RPMI7951 (cell line): ENCODE measurements at regions not wholly inside any gene's neighbourhood (a gene's known extent, or its start where the extent isn't known, plus 50 kb on each side); places are given as distances from the start of the nearest gene placed in this dataset.

ENCODE experiments used
- DNase-seq: peaks from one replicate; pipeline ENCODE4 v3.0.0-alpha.2; 2012; ENCODE audit warnings: low read depth

DNA sequence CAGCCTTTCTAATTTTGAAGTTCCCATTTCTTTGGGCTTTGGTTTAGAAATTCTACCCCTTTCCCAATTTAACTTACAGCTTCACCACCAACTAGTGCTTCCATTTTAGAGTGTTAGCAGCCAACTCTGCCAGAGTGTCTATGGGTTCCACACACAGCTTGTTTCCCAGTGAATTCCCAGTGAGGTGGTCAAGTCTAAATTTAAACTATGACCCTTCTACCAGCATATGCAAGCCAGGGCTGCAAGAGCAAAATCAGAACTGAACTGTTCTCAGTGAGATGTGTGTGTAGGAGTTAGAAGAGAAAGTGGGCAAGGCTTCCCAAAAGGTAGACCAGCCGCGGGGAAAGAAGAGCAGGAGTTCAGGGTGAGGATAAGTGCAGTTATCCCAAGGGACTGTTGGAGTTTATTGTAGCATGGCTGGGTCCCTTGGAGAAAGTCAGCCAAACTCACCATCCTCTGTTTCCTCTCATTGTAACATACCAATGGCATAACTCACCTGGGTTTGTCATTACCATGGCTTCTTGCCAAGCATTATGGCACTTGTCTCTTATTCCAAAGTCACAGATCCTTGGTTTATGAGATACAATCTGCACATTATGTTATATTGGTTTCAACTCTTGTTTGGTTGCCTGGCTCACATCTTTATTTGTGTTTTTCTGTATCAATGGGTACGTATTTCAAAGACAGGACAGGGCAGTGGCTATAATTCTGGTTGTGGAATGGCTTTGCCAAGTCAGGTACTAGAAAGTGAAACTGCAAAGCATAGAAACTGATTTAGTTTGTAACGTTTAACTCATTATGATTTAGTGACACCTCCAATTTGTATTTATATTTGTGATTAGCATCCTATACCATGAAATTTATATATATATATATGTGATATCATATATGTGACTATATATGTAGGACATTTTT is 130.2 kb upstream of the UMPS start:
- DNase-seq = peak; percentile 39

GRCh38 chr3:124600765-124601164 is 129.5 kb upstream of the UMPS start:
- DNase-seq = no peak

GRCh38 chr3:124601190-124601589 is 129.1 kb upstream of the UMPS start:
- no peak for DNase-seq

- no peak for DNase-seq
Measured at GRCh38 chr3:124602980-124603627, 127.1 kb upstream of the UMPS start.

DNA sequence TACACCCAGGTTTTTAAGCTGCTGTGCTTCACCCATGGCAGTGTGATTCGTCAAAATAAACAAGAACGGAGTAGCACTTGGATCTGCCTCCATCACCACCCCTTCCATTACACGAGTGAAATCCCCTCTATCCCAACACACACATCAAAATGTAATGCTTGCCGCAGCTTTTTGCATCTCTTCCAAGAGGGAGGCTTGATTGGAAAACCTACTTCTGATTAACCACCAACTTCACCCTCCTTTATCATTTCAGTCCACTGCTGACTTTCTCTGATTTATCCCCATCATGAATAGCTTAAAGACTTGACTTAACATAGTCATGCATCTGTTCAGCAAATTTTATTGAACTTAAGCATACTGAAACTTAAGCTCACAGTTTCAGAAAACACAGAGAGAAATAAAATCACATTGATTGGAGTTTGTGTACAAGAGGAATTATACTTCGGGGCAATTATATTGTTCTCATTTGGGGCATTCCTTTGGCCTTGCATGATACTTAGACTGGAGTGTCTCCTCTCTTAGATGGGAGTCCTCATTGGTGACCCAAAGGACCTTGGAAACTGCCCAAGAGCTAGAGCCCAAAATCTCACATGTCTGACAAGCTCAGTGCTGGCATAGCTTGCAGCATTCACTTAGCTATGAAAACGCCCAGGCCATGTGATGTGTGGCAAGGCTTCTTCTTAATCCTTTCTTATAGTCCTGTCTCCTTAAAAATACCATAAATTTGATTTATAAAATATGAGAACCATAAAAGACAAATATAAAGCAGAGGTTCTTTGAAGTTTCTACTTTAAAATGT is 124.3 kb upstream of the UMPS start:
- no peak for DNase-seq

DNA sequence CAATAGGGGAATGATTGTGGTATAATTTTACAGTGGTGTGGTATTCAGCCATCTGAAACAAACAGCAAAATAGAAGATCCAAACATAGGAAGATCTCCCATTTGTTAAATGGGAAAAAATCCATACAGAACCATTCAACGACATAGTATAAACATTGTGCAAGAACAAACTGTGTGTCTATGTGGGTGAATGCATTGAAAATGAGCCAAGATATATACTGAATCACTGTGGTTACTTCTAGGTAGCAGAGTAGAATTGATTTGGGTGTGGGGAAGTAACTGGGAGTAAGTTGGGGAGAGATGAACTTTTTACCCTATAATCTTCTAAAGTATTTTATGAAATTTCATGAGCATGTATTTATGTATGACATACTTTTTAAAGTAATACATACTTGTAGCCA is 123.1 kb upstream of the UMPS start:
- peak; percentile 57 for DNase-seq

GRCh38 chr3:124609402-124609801 is 120.8 kb upstream of the UMPS start:
- no peak for DNase-seq

- no peak for DNase-seq
Measured at GRCh38 chr3:124610130-124610529, 120.1 kb upstream of the UMPS start.

GRCh38 chr3:124611520-124611919 is 118.7 kb upstream of the UMPS start:
- DNase-seq = no peak

DNA sequence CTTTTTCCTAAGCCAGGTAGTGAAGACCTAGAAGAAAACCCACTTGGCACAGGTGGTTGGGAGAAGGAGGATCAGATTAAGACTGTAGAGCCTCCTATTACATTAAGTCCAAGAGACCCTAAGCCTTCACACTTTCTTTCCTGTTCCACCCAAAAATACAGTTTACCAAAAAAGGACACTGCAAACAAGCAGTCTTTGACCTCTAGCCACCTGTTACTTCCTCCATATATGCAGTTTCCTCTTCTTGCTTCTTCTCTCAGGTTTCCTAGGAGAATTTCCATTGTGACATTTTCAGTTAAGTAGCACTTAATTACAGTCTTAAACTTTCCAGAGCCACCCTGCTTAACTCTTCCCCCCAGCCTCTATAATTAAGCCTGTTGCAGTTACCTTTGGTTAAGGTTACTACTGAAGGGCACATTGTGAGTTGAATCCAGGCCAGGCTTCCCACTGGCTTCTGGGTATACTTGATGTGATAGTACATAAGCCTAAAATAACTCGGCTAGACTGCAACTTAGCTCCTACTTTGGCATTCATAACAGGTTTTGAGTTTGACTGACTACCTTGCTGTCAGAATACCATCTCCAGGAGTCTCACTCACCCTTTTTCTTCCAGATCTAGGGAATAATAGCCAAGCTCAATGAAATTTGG is 114.2 kb upstream of the UMPS start:
- no peak for DNase-seq

- no peak for DNase-seq
Measured at GRCh38 chr3:124617177-124617576, 113.1 kb upstream of the UMPS start.

DNA sequence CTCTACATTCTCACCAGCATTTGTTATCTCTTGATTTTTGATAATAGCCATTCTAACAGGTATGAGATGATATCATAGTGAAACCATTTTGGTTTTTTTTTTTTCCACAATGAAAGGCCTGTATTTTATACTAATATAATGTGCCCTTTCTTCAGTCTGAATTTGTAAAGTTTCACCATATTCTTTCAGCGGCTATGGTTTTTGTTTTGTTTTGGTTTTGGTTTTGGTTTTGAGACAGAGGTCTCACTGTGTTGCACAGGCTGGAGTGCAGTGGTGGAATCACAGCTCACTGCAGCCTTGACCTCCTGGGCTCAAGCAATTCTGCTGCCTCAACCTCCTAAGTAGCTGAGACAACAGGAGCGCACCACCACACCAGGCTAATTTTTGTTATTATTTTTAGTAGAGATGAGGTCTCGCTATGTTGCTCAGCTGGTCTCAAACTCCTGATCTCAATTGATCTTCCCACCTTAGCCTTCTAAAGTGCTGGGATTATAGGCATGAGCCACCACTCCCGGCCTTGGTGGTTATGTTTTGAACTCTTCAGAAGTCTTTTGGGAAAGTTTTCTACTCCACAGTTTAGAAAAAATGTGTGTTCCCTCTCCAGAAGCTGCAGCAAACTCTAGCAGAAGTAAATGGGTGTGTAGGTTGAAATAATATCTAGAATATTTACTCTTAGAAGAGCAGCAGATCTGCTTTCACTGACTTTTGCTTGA is 110.2 kb upstream of the UMPS start:
- peak; percentile 9 for DNase-seq

DNA sequence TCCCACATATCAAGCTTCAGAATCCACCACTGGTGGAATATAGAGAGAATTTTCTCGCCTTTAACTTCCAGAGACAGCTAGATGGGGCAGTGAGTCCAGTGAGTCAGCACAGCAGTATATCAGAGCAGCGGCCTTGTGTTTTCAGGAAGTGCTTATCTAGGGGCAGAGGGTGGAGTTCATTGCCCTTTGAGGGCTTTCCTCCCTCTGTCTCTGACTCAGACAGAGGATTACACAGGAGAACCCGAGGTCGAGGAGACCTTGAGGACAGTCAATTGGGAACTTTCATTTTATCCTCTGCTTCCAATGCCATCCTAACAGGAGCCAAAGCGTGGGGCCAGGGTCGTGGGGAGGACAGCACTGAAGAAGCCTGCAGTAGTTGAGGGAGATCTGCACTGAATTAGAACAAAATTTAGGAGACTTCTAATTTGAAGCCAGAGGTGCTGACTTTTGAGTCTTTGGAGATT is 109.6 kb upstream of the UMPS start:
- DNase-seq = peak; percentile 56

DNA sequence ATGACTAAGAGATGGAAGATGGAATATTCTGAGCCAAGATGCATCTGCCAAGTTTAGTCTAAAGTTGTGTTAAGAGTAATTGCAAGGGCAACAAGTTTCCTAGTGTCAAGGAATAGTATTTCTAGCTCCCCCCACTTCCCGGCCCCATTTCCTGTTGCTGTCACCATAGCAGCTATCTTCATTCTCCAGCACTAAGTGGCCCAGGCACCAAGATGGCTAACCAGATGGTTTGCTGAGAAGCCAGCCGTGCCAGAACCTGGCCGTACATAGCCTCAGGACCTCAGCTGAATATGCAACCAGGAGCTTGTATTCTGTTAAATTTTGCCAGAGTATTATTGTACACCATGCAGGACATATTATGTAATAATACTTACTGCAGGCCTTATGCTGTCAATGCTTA is 108.8 kb upstream of the UMPS start:
- no peak for DNase-seq

- no peak for DNase-seq
Measured at GRCh38 chr3:124625074-124625473, 105.2 kb upstream of the UMPS start.

- DNase-seq = no peak
Measured at GRCh38 chr3:124627501-124627908, 102.7 kb upstream of the UMPS start.

GRCh38 chr3:124628863-124629262 is 101.4 kb upstream of the UMPS start:
- no peak for DNase-seq

GRCh38 chr3:124629497-124629896 is 100.8 kb upstream of the UMPS start:
- DNase-seq = no peak

- DNase-seq = no peak
Measured at GRCh38 chr3:124630960-124631359, 99.3 kb upstream of the UMPS start.

GRCh38 chr3:124631727-124632126 is 98.5 kb upstream of the UMPS start:
- DNase-seq = no peak

DNA sequence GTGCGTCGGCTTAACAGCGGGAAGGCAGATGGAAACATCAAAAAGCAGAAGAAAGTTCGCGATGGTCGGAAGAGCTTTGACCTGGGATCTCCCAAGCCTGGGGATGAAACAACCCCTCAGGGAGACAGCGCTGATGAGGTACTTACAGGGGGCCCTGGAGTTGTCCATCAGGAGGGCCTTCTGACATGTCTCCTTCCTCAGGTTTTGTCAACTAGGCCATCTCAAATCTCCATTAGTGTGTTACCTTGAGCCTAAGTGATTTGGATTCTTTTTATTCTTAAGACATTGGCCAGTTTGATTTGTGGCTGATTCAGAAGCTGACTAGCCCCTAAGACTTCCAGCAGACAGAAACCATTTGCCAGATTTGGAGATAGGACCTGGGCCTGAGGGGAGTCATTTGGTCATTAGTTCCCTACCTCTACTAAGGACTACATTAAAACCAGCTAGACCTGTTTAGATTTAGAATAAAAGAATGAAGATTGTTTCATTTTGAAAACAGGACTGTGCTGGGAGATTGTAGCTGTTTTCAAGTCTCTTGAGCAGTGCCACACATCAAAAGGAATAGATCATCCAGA is 97.6 kb upstream of the UMPS start:
- DNase-seq = no peak
